Fibroblast of mammary gland (primary cell): ENCODE measurements at regions not wholly inside any gene's neighbourhood (a gene's known extent, or its start where the extent isn't known, plus 50 kb on each side); places are given as distances from the start of the nearest gene placed in this dataset.
A peak's percentile ranks its signal among the peaks of the same experiment; 100 is the strongest.

Experiments
- DNase-seq: peaks from one replicate; pipeline ENCODE4 v3.0.0-alpha.2; 2010; ENCODE audit warnings: low read depth
- H3K4me3 ChIP-seq: 2 replicates; pipeline ENCODE4 v1.5.1; 2011; ENCODE audit warnings: low read depth, mild to moderate bottlenecking, low read length, moderate library complexity; ENCODE audit not compliant: control insufficient read depth
- CTCF ChIP-seq: conservative IDR thresholded peaks from 2 replicates; pipeline ENCODE4 v1.5.1; 2011; ENCODE audit warnings: low read depth, low read length, inconsistent platforms; ENCODE audit not compliant: control insufficient read depth, insufficient read depth

- no peak overlapping the region for H3K4me3 ChIP-seq
- DNase-seq: peak; percentile 32
- TF ChIP-seq CTCF: no peak
These were observed 384.5 kb upstream of the DDHD1 start for GRCh38 chr14:53537422-53538315.

- no peak for TF ChIP-seq CTCF
- no peak for DNase-seq
- H3K4me3 ChIP-seq: no peak overlapping the region
These were observed 383.3 kb upstream of the DDHD1 start for GRCh38 chr14:53536446-53536845.

- TF ChIP-seq CTCF: no peak
- no peak overlapping the region for H3K4me3 ChIP-seq
- DNase-seq: no peak
These were observed 381.7 kb upstream of the DDHD1 start for GRCh38 chr14:53534841-53535240.

- TF ChIP-seq CTCF: no peak
- no peak overlapping the region for H3K4me3 ChIP-seq
- no peak for DNase-seq
These were observed 380.4 kb upstream of the DDHD1 start for GRCh38 chr14:53533384-53533970.

- TF ChIP-seq CTCF: no peak
- DNase-seq: no peak
- no peak overlapping the region for H3K4me3 ChIP-seq
These were observed 379.7 kb upstream of the DDHD1 start for GRCh38 chr14:53532853-53533252.

- no peak for TF ChIP-seq CTCF
- DNase-seq: no peak
- no peak overlapping the region for H3K4me3 ChIP-seq
These were observed 378.6 kb upstream of the DDHD1 start for GRCh38 chr14:53531730-53532129.
